DND-41 (cell line): ENCODE measurements at regions not wholly inside any gene's neighbourhood (a gene's known extent, or its start where the extent isn't known, plus 50 kb on each side); places are given as distances from the start of the nearest gene placed in this dataset.

ENCODE experiments used
- ATAC-seq: fragments of 200-7000 bp; cut with Tn5 transposase; 3 replicates; pipeline ENCODE4 v1.9.1; 2021; ENCODE audit warnings: low read depth; ENCODE audit not compliant: insufficient read depth
- DNase-seq: peaks from one replicate; pipeline ENCODE4 v3.0.0-alpha.2; 2020
- H2AFZ ChIP-seq: 2 replicates; pipeline ENCODE4 v1.6.0; 2012; ENCODE audit warnings: low read depth, low read length
- H3K27ac ChIP-seq: 2 replicates; pipeline ENCODE4 v1.5.1; 2012; ENCODE audit warnings: low read length, inconsistent platforms
- H3K27me3 ChIP-seq: fragments of 200-600 bp; sonication (generic); 2 replicates; pipeline ENCODE4 v1.6.0; 2012; ENCODE audit warnings: low read length, mild to moderate bottlenecking, inconsistent platforms; ENCODE audit not compliant: insufficient read depth, poor library complexity
- H3K36me3 ChIP-seq: 2 replicates; pipeline ENCODE4 v1.5.1; 2012; ENCODE audit warnings: low read length, inconsistent platforms; ENCODE audit not compliant: insufficient read depth
- H3K4me1 ChIP-seq: 2 replicates; pipeline ENCODE4 v1.5.1; 2012; ENCODE audit warnings: mild to moderate bottlenecking, low read length; ENCODE audit not compliant: insufficient read depth
- H3K4me2 ChIP-seq: 2 replicates; pipeline ENCODE4 v1.6.0; 2012; ENCODE audit warnings: mild to moderate bottlenecking, moderate library complexity, low read length, inconsistent platforms; ENCODE audit not compliant: insufficient read depth
- H3K4me3 ChIP-seq, 2 experiments: fragments of 200-600 bp in 1 of 2; shearing (Covaris generic) in 1 of 2; 2 replicates each; pipeline ENCODE4 v1.5.1; 2012 to 2016; ENCODE audit warnings: inconsistent platforms in 2 of 2, low read length in 2 of 2, mild to moderate bottlenecking in 2 of 2, low read depth in 1 of 2, moderate library complexity in 1 of 2
- H3K79me2 ChIP-seq: 2 replicates; pipeline ENCODE4 v1.6.0; 2012; ENCODE audit warnings: low read length, inconsistent platforms; ENCODE audit not compliant: insufficient read depth
- H3K9ac ChIP-seq: 2 replicates; pipeline ENCODE4 v1.6.0; 2012; ENCODE audit warnings: low read depth, mild to moderate bottlenecking, inconsistent platforms, low read length, moderate library complexity
- H3K9me3 ChIP-seq: 2 replicates; pipeline ENCODE4 v1.5.1; 2012; ENCODE audit warnings: low read length, moderate library complexity, mild to moderate bottlenecking, inconsistent platforms; ENCODE audit not compliant: insufficient read depth, severe bottlenecking
- H4K20me1 ChIP-seq: 2 replicates; pipeline ENCODE4 v1.6.0; 2012; ENCODE audit warnings: low read length; ENCODE audit not compliant: insufficient read depth
- EZH2 ChIP-seq: IDR thresholded peaks from 3 replicates; pipeline ENCODE4 v1.6.1; 2012; ENCODE audit warnings: borderline replicate concordance, low read depth, mild to moderate bottlenecking, moderate library complexity, low read length, inconsistent platforms; ENCODE audit not compliant: severe bottlenecking
- TF ChIP-seq, protein P1 (sequence below): IDR thresholded peaks from 2 replicates; pipeline ENCODE4 v1.5.1; 2012; ENCODE audit warnings: borderline replicate concordance, low read length, moderate library complexity, mild to moderate bottlenecking; ENCODE audit not compliant: poor library complexity, severe bottlenecking; ENCODE audit errors: extremely low read depth

DNA sequence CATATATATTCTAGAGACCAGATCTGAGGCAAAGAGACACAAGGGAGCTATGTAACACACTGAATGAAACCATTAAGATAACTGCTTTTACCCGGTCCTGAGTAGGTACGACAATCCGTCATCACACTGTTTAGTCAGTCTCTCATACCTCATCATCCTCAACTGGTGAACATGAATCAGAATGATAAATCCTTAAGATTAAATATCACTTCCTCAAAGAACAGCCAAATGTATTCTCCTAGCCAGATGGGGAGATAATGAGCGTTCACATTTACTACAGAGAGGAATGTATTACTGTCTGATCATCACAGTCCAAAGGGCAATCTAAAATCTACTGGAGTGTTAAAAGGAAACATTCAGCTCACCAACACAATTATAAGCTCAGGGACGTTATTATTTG is 319.4 kb upstream of the STAC start:
- no peaks in the 10 kb centered on the region for H3K4me1 ChIP-seq
- H2AFZ ChIP-seq = no peak overlapping the region
- TF ChIP-seq, protein P1, sequence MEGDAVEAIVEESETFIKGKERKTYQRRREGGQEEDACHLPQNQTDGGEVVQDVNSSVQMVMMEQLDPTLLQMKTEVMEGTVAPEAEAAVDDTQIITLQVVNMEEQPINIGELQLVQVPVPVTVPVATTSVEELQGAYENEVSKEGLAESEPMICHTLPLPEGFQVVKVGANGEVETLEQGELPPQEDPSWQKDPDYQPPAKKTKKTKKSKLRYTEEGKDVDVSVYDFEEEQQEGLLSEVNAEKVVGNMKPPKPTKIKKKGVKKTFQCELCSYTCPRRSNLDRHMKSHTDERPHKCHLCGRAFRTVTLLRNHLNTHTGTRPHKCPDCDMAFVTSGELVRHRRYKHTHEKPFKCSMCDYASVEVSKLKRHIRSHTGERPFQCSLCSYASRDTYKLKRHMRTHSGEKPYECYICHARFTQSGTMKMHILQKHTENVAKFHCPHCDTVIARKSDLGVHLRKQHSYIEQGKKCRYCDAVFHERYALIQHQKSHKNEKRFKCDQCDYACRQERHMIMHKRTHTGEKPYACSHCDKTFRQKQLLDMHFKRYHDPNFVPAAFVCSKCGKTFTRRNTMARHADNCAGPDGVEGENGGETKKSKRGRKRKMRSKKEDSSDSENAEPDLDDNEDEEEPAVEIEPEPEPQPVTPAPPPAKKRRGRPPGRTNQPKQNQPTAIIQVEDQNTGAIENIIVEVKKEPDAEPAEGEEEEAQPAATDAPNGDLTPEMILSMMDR = no peak
- no peak for TF ChIP-seq EZH2
- no peaks in the 10 kb centered on the region for H4K20me1 ChIP-seq
- ATAC-seq = no peak
- no peak overlapping the region for H3K4me3 ChIP-seq
- H3K4me2 ChIP-seq = no peak overlapping the region
- no peak for DNase-seq
- peaks cover 4% of the 10 kb centered on the region for H3K27me3 ChIP-seq
- H3K9me3 ChIP-seq = no peaks in the 10 kb centered on the region
- no peaks in the 10 kb centered on the region for H3K79me2 ChIP-seq
- no peaks in the 10 kb centered on the region for H3K36me3 ChIP-seq
- H3K27ac ChIP-seq = no peak overlapping the region
- no peak overlapping the region for H3K9ac ChIP-seq

DNA sequence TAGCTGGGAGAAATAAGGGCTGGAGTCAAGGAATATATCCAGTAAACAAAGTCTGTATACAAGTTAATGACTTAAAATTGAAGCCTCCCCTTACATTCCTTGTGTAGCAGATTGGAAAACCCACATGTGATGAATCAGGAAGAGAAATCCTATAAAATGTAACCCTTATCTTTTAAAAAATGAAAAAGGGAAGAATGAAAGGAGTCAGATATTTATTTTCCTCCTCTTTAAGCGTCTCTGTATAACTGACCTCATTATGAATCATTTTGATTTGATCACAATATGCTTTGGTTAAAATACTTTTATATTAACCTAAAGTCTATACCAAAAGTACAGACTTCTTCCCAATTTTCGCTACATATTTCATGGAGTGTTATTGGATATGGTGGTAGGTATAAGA is 316.3 kb upstream of the STAC start:
- Histone ChIP-seq H3K27ac (no peak overlapping the region), H4K20me1 (no peaks in the 10 kb centered on the region), H3K79me2 (no peaks in the 10 kb centered on the region), H3K4me2 (no peak overlapping the region), H2AFZ (no peak overlapping the region), H3K27me3 (peaks cover 4% of the 10 kb centered on the region), H3K9ac (no peak overlapping the region), H3K4me3 (no peak overlapping the region), H3K36me3 (no peaks in the 10 kb centered on the region), H3K4me1 (no peaks in the 10 kb centered on the region), H3K9me3 (no peaks in the 10 kb centered on the region)
- ATAC-seq (no peak), DNase-seq (no peak)
- TF ChIP-seq, protein P1 = no peak
- TF ChIP-seq EZH2 = no peak

- no peak overlapping the region for H3K9ac ChIP-seq
- DNase-seq (no peak), ATAC-seq (no peak)
- no peaks in the 10 kb centered on the region for H3K9me3 ChIP-seq
- H3K36me3 ChIP-seq = no peaks in the 10 kb centered on the region
- no peak overlapping the region for H3K4me2 ChIP-seq
- no peaks in the 10 kb centered on the region for H3K79me2 ChIP-seq
- no peaks in the 10 kb centered on the region for H4K20me1 ChIP-seq
- TF ChIP-seq, protein P1 = no peak
- no peak for TF ChIP-seq EZH2
- H2AFZ ChIP-seq = no peak overlapping the region
- no peak overlapping the region for H3K4me3 ChIP-seq
- H3K27ac ChIP-seq = no peak overlapping the region
- no peaks in the 10 kb centered on the region for H3K4me1 ChIP-seq
- H3K27me3 ChIP-seq = no peaks in the 10 kb centered on the region
Observed at GRCh38 chr3:36065321-36065720, 315.0 kb upstream of the STAC start.

DNA sequence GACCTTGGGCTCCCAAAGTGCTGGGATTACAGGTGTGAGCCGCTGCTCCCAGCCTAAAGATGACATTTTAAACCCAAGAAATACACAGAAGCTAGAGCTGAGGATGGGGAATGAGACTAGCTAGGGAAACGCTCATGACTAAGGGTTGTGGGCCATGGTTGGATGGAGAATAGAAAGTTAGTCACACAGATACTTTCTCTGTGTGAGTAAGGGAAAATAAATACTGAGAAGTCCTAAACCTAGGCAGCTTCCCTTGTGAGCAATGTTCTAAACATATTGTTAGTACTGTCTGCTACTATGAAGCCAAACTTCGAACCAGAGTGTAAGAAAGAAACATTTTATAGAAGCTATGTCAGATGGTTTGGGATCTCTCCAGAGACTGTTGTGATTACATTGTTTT is 304.8 kb upstream of the STAC start:
- no peaks in the 10 kb centered on the region for H3K79me2 ChIP-seq
- TF ChIP-seq, protein P1 = no peak
- TF ChIP-seq EZH2 = no peak
- no peak overlapping the region for H3K27ac ChIP-seq
- H3K4me2 ChIP-seq = no peak overlapping the region
- H3K9ac ChIP-seq = no peak overlapping the region
- H3K4me1 ChIP-seq = no peaks in the 10 kb centered on the region
- no peaks in the 10 kb centered on the region for H4K20me1 ChIP-seq
- H3K9me3 ChIP-seq = no peaks in the 10 kb centered on the region
- DNase-seq = no peak
- no peak overlapping the region for H2AFZ ChIP-seq
- no peak for ATAC-seq
- no peak overlapping the region for H3K4me3 ChIP-seq
- H3K27me3 ChIP-seq = no peaks in the 10 kb centered on the region
- H3K36me3 ChIP-seq = no peaks in the 10 kb centered on the region
